NOMO-1 treated with dmso at 0.1 percent for 144 hours (cell line): ENCODE measurements at regions not wholly inside any gene's neighbourhood (a gene's known extent, or its start where the extent isn't known, plus 50 kb on each side); places are given as distances from the start of the nearest gene placed in this dataset.

ENCODE experiments used
- DNase-seq: peaks from one replicate; lab custom pipeline; 2025; ENCODE audit not compliant: unreplicated experiment; lab: John Stamatoyannopoulos, UW

DNA sequence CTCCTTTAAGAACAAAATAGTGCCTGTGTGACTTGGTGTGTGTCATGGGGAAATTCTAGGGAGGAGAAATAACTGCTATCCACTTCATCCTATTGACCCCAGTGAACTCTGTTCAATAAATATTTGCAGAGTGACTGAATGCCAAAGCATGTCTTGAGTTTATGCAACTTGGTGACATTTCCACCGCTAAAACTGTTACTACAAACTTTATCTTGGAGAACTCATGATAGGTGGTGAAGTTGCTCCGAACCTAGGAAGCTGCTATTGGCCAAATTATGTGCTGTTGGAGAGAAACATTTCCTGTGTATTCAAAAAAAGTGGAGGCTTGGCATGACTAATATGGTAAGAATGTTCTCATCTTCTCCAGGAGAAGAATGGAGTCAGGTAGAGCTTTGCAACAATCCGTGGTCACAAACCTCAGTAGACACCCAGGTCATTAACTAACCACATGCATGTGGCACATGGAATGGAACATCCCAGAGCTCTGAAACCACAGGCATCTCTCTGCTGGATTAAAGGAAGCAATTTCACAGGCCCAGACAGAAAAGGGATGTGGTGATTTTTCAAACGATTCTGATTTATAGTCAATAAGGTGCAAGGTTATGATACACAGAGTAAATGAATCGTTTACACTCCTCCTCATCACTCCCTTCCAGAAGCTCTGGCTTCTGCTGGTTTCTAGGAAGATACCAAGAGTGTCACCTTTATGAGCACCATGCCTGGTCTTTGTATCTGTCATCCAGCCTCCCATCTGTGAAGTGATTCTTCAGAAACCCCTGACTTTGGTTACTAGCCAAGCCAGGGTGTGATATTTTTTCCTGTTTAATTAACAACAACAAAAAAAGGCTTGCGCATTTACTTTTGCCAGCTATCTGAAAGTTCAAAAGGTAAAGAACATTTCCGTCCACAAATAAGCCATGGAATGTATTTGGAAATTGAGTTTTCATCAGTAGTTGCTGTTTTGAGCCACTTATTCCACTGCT is 361.1 kb downstream of the TGFB2 start:
- DNase-seq = no peak

DNA sequence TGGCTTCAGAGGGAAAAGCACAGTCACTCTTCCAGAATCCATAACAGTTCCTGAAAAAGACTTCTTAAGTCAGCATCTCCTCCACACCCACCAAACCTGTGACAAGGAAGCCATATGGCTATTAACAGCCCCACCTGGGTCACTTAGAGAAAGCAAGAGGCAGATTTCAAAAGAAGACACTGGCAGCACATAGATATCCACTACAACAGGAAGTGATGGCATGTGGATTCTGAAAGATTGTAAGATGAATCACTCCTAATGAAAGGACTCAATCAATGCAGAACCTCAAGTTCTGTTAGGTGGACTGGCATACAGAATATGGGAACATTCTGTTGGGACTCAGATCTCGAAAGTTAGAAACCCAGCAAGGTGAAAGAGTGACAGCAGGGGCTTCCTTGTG is 365.9 kb downstream of the TGFB2 start:
- no peak for DNase-seq

DNA sequence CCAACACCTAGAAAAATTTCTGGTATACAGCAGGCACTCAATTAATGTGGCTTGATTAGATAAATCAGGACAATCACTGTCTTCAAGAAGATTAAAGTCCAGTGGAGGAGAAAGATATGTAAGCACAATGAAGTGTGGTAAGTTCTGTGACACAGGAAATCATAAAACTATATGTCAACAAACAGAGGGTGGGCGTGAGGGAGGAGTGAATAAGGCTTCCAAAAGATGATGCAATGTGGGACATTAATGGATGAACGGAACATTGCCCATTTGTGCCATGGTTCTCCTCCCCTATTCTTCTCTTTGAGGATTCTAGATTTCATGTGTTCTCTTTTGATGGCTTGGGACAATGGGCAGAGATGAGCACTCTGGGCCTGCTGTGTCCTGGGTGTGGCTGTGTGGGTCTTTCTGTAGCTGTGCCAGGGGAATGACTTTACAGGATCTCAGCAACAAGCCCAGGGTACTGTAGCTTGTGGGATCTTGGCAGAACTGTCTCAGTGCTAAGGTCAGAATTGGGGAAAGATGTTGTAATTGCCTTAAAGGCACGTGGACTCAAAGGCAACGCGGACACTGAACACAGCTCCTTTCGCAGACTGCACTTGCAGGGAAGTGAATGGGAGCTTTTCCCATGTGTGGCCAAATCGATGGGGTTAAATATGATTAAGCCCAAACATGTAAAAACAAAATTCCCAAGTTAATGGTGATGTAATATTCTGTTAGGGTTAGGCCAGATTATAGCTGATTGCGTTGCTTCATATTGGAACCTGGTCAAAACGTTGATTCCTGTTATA is 366.9 kb downstream of the TGFB2 start:
- DNase-seq = no peak

DNA sequence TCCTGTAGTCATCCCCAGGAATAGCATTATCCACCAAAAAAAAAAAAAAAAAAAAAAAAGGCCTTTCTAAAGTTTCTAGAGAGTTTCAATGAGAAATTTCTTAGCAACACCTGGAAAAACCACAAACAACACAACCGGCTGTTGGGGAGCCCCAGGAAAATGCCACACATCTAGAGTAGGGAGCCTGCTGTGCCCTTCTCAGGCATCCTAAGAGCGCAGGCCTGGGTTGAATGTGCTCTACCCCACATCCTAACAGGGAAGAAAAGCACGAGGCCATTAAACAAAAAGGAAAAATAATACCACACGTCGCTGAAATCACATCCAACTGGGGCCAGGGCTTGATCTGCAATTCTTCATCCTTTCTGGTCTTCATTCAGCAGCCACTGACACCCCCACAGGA is 367.5 kb downstream of the TGFB2 start:
- no peak for DNase-seq

DNA sequence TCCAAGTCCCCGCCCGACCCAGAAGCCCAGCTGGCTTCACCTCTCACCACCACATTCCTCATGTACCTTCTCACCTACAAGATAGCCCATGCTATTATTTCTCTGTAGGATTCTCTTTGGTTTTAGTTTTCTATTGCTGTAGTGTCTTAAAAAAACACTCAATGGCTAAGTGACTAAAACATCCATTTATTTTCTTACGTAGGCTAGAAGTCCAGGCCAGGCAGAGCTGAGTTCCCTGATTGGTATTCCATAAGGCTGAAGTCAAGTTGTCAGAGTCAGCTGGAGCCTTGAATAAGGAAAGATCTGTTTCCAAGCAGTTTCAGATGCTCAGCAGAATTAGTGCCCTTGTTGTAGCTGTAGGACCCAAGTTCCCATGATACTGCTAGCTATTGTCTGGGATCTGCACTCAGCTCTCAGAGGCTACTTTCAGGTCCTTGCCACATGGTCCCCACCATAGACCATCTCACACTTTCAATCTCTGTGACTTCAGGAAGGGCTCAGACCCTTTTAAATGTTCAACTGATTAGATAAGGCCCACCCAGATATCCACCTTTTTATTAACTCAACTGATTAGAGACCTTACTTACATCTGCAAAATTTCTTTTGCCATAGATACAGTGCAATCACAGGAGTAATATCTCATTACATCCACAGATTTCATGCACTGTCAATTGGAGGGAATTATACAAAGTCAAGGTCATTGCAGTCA is 371.0 kb downstream of the TGFB2 start:
- no peak for DNase-seq

DNA sequence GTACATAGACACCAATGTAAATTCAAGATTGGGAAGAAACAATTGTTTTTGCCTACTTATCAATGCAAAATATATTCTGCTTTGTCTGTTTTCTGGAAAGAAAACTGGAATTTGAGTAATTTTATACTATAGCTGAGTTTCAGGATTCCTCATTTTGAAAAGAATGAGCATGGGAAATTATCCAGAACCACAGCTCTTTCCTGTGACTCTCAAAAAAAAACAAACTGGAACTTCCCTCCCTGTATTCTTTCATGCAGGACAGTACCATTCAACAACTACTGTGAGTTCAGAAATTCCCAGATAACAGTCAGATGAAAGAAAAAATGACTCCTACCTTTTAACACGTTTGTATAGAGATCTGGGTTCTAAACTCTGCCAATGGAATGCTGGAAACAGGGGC is 372.4 kb downstream of the TGFB2 start:
- no peak for DNase-seq

DNA sequence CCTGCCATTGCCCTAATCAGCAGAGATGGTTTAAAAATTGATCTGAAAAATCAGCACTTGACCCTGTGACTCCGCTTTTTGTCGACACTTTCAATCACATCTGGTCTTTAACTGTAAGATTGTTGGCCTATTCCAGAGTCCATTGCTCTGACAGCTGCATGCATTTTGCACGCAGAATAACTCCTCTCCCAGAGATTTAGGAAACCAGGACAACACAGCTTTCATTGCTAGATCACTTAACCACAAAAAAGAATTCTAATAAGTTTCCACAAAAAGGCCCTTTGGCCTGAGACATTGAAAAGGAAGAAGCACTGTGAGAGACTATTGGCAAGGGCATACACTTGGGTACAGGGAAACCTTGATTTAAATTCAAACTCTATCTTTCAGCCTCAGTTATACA is 373.1 kb downstream of the TGFB2 start:
- DNase-seq = no peak

DNA sequence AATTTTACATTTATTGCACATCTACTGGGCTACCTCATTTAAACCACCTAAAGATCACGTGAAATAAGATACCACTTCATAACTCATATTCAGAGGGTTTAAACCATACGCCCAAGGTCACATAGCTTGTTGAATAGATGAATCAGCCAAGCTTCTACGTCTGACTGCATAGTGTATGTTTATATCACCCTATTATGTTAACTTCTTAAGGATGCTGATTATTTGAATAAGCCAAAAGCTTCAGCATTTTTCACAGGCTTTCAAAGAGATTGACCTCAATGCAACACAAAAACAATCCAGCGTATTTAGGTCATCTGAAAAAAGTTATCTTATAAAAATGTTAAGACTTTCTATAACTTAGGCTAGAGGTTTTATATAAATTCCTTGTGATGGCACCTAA is 373.8 kb downstream of the TGFB2 start:
- no peak for DNase-seq

DNA sequence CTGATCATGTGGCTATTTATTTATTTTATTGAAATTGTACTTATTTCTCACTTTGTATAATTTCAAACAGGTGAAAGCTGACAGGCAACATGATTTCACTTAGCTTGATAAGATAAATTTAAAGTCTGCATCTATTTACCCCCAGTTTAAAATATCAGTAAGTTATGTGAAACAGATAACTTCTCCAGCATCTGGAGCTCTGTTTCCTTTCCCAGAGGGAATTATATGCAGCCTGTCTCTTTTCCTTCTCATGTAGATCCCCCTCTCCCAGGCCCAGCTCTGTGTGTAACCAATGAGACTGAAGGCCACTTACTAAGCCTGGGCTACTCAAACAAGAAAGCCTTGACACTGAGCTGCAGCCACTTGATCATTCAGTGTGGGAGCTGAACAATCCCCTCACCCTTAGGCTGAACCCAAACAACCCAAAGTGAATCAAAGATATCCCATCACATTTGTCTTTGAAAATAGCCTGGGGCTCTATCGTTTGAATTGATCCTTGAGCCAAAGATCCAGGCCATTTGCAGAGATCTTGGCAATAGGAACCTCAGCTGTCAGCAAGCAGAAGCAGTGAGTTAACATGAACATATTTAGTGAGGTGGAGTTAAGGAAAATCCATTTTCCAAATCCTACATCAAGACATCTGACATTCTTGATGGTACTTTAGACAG is 383.9 kb downstream of the TGFB2 start:
- DNase-seq = no peak

DNA sequence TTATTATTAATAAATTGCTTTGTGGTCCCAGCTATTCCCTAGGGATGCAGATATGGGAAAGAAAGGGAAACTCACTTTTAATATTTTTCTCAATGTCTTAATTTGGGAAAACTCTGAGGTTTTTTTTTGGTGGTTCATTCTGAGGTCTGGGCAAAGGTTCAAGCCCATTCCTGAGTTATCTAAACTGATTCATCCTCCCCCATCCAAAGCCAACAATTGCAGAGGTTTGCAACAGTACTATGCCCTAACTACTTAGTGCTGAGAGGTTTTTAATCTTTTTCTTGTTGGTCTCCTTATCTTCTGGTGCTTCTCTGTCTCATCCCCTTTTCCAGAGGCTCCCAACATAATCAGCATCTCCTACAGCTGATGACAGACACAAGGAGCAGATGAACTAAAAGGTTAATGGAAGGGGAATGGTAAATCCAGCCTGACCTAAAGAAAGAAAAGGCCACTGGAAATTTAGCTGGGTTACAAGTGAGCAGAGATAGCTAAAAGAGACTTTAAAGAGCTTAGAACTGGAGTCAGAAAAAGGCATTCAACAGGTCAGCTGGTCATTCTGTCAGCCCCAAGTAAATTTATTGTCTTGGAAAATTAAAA is 390.4 kb downstream of the TGFB2 start:
- no peak for DNase-seq

DNA sequence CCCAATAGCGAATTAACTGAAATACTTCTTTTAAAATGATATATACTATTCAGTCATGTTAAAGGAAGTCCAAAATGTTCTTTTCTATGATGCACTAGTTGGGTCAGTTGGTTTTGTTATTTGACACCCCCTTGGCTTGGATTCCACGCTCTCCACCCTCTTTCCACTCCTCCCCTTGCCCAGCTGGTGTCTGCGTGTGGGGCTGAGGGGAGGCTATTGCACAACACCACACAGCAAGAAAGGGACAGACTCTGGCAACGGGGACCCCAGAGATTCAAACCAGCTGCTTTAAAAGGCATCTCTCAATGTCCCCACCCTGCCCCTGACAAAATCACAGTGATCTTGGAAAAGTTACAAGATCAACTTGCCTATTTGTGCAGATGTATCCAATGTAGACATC is 394.3 kb downstream of the TGFB2 start:
- no peak for DNase-seq

DNA sequence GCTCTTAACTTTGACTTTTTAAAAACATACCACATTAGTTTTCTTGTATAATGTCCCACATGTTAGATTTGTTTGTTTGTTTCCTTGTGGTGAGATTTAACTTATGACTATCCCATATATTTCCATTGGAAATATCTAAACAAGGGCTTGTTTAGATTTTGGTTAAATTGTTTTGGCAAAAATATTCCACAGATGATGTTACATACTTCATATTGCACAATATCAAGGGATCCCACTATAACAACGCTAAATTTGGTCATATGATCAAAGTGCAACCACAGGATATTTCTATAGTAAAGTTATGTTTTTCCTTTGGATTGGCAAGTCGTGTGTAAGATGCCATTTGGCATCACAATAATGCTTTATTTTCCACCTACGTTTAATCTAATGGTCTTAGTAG is 396.7 kb downstream of the TGFB2 start:
- no peak for DNase-seq

DNA sequence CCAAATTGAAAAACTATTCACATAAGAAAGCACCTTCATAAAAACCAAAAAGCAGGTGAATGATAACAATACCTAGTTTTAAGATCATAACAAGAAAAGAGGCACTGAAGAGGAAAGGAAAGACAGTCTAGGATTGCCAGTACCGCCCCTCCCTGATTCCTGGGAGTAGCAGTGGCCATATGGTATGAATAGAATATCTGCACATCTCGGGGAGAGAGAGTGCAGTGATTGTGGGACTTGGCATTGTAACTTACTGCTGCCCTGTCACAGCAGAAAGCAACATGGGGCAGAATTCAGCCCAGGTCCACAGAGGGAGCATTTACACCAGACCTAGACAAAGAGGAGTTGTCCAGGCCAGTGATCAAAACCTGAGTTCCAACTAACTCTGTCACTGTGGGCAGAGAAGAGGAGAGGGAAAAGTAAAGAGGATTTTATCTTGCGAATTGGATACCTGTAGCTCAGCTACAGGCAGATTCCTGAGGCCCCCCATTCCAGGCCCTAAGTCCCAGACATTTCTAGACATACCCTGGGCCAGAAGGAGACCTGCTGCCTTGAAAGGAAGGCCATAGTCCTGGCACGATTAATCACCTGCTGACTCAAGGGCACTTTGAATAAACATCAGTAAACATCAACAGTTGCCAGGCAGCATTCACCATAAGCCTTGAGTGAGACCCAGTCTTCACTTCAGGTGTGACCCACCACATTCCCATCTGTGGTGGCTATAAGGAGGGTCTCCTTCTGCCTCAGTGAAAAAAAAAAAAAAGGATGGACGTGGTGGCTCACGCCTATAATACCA is 397.5 kb downstream of the TGFB2 start:
- DNase-seq = no peak

DNA sequence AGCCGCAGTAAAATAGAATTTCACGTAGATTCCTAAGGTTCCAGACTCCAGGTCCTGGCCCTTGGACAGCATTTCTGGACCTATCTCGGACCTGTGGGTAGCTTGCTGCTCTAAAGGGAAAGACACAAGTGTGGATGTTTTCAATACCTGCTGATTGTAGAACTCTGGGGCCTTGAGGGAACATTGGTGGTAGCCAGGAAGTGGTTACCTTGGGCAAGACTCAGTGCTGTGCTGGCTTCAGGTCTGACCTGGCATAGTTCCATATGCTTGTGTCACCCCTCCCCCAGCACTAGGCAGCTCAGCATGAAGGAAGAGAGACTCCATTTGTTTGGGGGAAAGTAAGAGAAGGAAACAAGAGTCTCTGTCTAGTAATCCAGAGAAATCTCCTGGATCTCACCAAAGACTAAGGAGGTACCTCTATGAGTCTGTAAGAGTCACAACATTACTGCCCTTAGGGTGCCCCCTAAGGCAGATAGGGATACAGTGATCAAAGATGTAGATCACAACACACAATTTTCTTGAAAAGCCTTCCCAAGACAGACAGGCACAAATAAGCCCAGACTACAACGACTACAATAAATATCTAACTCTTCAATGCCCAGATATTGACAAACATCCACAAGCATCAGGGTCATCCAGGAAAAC is 398.8 kb downstream of the TGFB2 start:
- no peak for DNase-seq

DNA sequence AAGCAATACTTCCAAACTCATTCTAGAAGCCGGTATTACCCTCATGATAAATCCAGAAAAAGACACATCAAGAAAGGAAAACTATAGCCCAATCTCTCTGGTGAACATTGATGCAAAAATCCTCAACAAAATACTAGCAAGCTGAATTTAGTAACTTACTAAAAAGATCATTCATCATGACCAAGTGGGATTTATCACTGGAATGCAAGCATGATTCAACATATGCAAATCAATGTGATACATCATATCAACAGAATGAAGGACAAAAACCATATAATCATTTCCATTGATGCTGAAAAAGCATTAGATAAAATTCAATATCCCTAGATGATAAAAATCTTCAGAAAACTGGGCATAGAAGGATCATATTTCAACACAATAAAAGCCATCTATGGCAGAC is 402.9 kb downstream of the TGFB2 start:
- no peak for DNase-seq

DNA sequence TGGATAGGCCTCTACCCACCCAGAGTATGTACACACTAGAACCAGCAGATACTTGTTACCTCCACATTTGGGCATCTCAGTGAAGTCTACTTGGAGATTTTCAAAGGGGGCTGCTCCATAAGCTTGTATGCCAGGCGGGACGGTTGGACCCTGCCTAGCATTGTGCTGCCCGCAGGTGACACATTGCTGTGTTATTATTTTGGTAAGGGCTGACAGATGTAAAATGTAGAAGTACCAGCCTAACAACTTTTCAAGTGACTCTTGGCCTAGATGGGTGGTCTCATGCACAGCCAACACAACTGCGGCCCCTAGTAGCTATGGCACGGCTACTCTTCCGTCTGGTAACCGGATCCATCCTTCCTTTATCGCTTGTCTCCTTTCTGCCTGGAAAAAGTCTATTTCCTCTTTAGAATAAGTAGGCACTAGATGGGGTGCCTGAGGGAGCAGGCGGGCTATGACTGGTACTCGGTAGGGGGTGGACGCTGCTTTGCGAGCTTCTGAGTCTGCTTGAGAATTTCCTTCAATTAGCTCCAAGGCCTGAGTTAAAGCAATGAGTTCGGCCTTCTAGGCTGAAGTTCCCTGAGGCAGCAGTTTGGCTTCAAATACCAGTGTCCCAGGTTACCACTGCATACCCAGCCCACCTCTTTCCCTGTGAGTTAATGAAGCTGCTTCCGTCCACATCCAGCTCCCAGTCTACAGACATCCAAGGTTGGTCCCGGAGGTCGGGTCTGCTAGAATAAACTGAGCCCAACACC is 405.3 kb downstream of the TGFB2 start:
- no peak for DNase-seq

DNA sequence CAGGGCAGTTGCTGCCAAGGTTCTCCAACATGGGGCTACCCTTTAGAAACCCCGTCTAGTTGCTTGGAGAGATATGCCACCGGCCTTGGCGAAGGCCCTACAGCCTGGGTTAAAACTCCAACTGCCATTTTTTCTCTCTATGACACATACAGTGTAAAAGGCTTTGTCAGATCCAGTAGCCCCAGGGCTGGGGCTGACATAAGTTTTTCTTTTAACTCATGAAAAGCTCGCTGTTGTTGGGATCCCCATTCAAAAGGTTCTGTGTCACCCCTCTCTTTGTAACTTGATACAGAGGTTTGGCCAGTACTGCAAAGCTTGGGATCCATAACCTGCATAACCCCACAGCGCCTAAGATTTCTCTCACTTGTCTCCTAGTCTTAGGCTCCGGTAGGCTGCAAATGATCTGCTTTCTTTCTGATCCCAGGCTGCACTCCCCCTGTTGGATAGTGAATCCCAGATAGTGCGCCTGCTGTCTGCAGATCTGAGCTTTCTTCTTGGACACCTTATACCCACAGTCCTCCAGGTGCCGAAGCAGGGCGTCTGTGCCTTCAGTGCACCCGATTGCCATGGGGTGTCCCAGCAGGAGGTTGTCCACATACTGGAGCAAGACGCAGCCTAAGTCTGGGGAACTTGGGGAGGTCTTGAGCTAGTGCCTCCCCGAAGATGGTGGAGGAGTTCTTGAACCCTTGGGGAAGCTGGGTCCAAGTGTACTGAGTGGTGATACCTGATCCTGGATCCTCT is 406.2 kb downstream of the TGFB2 start:
- DNase-seq = no peak

DNA sequence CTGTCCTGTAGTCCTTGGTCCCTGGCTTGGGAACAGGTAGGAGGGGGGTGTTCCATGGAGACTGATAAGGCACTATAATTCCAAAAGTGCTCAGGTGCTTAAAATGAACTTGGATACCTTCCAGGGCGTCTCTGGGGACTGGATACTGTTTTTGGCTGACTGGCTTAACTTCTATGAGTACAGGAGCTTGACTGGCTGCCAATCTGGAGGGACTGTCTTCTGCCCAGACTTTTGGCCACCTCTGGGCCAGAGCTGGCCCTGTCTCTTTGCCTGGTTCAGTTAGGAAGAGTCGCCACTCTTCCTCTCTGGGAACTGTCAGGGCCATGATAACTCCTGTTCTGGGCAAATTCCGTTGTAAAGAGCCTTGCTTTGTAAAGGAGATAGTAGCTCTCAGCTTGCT is 407.0 kb downstream of the TGFB2 start:
- DNase-seq = no peak
